IPS-18c (cell line): ENCODE measurements at regions not wholly inside any gene's neighbourhood (a gene's known extent, or its start where the extent isn't known, plus 50 kb on each side); places are given as distances from the start of the nearest gene placed in this dataset.
"Not testable (repeated sequence)": the region's sequence is repeated elsewhere in the genome, so short reads cannot be mapped to it uniquely, and the experiment has no call there.

Experiments used
- H3K4me3 ChIP-seq: 2 replicates; pipeline ENCODE4 v1.7.0; 2013; ENCODE audit warnings: low read depth, mild to moderate bottlenecking, low read length, moderate library complexity; ENCODE audit not compliant: insufficient read depth
- H3K9me3 ChIP-seq: one replicate; pipeline ENCODE4 v1.6.1; 2013; ENCODE audit warnings: mild to moderate bottlenecking, low read length, moderate library complexity; ENCODE audit not compliant: control insufficient read depth, insufficient read depth

DNA sequence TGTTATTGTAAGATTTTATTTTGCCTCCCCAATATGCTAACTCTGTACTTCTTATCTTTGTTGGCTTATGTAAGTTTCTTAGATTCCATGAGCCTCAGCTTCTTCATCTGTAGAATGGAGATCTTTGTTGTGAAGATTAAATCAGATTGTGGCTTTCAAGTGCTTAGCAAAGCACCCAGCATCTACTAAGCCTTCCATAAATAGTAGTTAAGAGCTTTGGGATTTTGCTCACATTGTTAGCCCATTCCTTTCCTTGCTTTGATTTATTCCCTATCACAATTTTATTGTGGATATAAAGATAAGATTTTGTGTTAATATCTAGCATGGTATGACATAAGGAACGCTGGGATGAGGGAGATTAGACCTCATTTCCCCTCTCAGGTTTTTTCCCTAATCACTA lies 501.4 kb downstream of the PYDC2 start:
- H3K9me3 ChIP-seq = no peaks in the 10 kb centered on the region
- H3K4me3 ChIP-seq = no peak overlapping the region

DNA sequence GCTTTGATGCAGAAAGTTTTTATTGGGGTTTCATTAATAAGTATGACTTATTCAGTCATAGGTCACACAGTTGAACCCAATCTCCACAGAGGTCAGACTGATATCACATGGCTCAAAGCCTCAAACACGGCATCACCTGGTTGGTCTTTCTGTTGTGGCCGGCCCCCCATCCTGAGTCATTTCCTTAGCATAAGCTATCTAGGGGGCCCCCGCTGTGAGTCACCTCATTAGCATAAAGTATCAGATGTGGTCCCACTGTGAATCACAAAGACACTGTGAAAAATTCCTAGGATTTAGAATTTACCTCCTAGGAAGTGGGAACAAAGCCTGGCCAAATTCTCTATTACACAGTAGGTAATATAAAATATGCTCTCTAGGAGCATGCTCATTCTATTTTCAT lies 502.2 kb downstream of the PYDC2 start:
- Histone ChIP-seq H3K9me3 (no peaks in the 10 kb centered on the region), H3K4me3 (no peak overlapping the region)

DNA sequence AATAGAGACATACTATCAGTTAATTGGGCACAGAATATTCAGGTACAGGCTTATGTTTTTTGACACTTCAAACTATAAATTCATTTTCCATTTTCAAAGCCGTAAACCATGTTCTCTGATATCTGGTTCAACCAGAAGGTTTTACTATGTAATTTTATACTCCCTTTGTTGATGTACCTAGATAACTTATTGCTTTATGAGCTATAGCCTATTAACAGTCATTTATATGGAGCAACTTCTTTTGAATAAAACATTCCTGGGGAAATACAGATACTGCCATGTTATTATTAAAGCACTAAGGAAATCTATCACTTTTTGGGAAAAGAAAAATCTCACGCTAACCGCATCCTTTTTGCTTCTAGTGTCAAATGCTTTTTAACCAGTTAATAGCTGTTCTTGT lies 505.6 kb downstream of the PYDC2 start:
- H3K4me3 ChIP-seq = no peak overlapping the region
- no peaks in the 10 kb centered on the region for H3K9me3 ChIP-seq

DNA sequence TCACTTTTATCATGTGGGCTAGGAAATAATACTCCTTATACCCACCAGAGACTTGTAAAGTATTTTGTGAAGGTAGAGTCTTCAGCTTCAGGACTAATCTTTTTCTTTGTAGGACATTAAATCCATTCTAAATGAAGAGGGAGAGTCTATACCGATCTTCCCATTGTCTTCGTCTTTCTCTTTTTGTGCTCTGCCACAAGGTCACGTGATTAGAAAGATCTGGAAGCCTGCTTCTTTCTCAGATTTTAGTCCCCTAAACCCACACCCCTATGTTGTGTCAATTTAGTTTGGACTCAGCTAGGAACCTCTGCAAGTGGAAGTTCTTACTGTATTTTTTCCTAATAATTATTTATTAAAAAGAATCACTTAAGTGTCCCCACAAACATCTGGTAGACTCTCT lies 507.3 kb downstream of the PYDC2 start:
- H3K9me3 ChIP-seq = no peaks in the 10 kb centered on the region
- no peak overlapping the region for H3K4me3 ChIP-seq

DNA sequence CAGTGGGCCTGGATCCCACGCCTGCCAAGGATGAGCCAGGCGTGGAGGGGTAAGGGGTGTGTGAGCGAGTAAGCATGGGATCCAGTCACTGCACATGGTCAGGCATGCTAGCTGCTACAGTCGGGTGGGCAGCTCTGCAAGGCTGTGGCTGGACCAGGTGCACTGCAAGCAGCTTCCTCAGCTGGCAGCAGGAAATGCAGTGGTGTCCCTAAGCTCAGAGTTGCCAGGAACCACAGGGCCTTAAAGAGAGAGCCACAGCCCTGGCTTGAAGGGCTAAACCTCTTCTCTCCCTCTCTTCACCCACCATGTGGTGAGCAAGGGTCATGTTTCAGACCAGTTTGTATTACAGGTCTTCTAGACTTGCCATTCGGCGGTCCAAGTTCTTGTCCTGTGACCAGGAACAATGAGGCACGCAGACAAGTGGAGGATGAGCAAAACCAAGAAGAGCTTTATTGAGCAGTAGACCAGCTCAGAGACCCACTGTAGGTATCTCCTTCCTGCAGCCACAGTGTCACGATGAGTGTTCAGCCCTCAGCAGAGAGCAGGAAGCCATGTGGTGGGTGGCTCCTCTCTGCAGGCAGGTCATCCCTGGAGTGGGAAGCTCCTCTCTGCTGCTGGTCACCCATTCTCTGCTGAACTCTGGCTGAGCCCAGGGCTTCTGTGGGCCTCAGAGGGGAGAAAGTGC lies 511.9 kb downstream of the PYDC2 start:
- Histone ChIP-seq H3K4me3 (no peak overlapping the region), H3K9me3 (no peaks in the 10 kb centered on the region)

DNA sequence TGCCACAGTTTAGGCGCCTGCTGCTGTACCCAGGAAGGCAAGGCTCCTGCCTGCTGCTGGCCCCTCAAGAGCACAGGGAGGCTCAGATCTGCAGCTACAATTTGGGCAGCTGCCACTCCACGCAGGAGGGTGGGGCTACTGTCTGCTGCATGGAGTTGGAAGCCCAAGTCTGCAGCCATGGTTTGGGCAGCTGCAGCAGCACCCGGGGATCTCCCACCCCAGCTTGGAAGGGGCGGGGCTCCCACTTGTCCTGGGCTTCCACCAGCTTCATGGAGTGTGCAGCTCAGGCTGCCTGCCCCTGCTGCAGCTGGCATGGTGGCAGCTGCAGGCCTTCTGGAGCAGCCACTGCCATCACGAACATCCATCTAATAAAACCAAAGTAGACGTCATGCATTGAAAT lies 512.9 kb downstream of the PYDC2 start:
- no peak overlapping the region for H3K4me3 ChIP-seq
- no peaks in the 10 kb centered on the region for H3K9me3 ChIP-seq

DNA sequence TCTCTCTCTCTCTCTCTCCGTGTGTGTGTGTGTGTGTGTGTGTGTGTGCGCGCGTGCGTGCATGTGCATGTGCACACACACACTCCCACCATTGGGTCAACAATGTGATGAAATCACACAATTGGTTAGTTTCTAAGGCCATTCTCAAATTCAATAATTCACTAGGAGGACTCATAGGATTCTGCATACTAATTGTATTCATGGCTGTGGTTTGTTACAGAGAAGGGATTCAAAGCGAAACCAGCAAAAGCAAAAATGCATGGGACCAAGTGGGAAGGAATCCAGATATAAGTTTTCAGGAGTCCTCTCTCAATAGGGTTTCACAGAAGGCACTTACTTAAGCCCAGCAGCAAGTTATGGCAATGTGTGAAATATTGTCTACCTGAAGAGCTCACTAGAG lies 515.0 kb downstream of the PYDC2 start:
- H3K4me3 ChIP-seq = no peak overlapping the region
- no peaks in the 10 kb centered on the region for H3K9me3 ChIP-seq

DNA sequence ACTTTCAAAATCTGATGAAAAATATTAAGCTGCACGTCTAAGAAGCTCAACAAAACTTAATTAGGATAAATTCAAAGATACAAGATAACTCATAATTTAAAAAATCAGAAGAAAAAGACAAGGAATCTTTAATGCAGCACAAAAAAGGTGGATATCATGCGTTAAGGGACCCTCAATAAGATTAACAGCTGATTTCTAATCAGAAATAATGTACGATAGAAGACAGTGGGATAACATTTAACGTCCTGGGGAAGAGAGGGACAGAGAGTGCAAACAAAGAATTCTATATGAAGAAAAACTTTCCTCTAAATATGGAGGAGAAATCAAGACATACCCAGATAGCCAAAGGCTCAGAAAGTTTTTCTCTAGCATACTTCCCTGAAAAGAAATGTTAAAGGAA lies 519.5 kb downstream of the PYDC2 start:
- H3K9me3 ChIP-seq = no peaks in the 10 kb centered on the region
- H3K4me3 ChIP-seq = no peak overlapping the region

DNA sequence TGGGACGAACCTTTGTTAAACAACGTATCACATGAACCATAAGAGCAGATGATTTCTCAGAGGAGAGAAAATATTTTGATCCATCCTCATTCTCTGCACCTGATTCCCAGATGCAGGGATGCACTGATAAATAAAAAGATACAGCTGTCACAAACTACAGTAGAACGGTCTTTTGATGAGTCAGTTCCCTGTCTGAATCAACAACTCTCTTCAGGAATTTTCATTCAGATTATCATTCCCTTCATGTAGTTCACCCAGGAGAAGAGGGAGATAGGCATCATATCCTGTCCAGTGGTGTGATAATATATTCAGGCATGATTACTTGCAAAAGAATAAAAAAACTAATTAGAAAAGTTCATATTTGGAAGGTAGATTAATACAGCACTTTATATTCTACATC lies 521.5 kb downstream of the PYDC2 start:
- H3K4me3 ChIP-seq = no peak overlapping the region
- H3K9me3 ChIP-seq = no peaks in the 10 kb centered on the region

DNA sequence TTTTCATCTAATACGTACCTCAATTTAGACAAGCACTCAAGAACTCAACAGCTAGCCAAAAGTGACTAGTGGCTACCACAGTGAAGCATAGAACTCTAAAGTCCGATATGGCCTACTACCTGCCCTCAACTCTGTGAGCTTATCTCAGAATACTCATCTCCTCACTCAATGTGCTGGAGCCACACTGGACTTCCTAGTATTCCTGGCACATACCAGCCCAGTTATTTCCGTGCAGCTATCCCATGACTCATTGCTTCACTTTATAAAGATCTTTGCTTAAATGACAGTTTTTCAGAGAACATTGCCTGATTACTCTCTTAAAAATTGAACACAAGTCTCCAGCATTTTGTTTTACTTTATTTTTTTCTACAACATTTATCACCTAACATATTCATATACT lies 524.7 kb downstream of the PYDC2 start:
- H3K4me3 ChIP-seq = no peak overlapping the region
- peaks cover 2% of the 10 kb centered on the region for H3K9me3 ChIP-seq

DNA sequence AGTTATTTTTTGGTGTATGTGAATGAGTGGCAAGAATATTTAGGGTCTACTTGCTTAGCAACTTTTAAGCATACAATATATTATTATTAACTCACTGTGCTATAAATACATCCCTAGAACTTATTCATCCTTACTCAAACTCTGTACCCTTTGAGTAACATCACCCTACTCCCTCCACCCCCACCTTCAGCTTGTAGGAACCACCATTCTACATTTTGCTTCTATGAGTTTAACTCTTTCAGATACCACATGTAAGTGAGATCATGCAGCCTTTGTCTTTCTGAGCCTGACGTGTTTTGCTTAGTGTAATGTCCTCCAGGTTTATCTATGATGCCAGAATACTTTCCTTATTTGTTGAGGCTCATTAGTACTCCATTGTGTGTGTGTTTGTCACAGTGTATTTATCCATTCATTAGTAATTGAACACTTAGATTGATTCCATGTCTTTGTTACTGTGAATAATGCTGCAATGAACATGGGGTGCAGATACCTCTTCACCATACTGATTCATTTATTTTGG lies 526.9 kb downstream of the PYDC2 start:
- H3K9me3 ChIP-seq = peaks cover 4% of the 10 kb centered on the region
- no peak overlapping the region for H3K4me3 ChIP-seq

DNA sequence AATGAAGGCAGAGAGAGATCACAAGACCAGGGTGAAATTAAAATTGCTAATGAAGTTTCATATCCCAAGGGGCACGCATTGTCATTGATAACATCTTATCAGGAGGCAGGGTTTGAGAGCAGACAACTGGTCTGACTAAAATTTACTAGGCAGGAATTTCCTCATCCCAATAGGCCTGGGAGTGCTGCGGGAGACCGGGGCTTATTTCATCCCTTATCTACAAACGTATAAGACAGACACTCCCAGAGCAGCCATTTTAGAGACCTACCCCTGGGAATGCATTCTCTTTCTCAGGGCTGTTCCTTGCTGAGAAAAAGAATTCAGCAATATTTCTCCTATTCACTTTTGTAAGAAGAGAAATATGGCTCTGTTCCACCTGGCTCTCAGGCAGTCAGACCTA lies 533.0 kb downstream of the PYDC2 start:
- not testable (repeated sequence) for H3K4me3 ChIP-seq, H3K9me3 ChIP-seq

DNA sequence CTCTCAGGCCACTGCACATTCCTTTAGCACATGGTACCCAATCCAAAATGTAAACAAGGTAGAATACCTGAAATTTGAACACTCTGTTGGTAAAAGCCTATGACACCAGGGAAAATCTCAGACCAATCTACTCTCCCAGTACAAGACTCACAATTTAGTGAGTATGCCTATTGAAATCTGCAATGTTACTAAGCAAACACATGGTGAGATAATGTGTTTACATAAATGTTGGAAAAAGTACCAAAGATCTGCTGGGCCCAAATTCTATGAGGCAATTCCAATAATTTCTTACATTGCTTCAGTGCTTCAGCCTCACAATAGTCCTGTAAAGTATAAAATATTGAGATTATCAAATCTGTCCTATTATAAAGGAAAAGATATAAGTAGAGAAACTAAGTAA lies 536.1 kb downstream of the PYDC2 start:
- Histone ChIP-seq H3K4me3 (no peak overlapping the region), H3K9me3 (no peaks in the 10 kb centered on the region)

DNA sequence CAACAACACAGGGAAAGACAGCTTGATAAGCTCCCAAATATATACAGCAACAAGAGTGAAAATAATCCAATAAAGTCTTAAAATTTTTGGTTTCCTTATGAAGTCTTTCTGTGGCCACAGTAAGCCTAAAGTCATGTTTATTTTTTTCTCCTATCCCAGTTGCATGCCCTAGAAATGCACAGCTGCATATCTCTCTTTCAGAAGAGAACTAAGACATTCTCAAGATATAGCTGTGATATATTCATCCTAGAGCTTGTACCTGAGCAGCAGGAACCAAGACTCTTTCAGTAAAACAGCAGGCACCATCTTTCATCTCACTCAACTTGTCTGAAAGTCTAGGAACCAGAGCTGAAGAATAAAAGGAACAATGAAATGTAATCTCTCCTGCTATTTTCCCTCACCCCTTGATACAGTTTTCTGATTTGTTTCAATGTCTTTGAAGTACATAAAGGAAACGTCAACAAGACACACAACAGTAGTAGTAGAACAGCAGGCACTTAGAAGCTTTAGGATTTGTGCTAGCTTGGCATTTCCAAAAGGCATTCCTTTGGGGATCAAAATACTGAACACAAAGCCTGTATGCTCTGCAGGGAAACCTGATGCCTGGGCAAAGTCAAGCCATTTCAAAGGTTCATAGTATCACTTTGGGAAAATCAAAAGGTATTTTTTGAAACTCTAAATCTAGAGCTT lies 536.8 kb downstream of the PYDC2 start:
- Histone ChIP-seq H3K9me3 (no peaks in the 10 kb centered on the region), H3K4me3 (no peak overlapping the region)

DNA sequence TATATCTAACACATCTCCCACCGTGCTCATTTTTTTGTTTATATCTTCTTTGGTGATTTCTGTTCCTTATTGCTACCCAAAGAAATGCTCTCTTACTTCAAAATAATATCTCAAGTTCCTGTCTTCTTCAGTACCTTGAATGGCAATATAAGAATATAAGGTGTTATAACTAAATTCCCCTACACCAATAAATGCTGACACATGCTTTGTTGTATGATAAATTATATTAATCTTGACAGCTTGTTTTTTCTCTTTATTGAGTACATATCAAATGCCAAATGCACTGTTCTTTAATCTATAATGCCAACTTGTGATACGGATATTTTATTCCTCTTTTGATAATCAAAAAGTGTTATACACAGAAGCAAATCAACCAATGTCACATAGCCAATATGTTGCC lies 540.3 kb downstream of the PYDC2 start:
- no peaks in the 10 kb centered on the region for H3K9me3 ChIP-seq
- H3K4me3 ChIP-seq = no peak overlapping the region

DNA sequence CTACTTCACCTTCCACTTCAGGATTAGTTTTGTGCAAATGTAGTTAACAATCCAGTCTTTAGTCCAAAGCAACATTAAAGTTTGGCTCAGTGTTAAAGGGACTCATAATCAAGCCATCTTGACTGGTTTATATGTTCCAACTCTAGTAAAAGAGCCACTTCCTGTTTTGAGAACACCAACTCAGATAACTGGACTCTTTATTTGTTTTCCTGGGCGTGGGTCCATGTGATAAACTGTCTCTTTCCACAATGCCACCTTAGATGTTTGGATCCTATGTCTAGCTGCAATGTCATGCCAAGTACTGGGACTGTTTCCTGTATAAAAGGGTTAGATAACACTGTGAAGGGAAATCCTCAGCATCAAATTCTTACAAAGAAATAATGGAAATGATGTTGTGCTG lies 545.0 kb downstream of the PYDC2 start:
- Histone ChIP-seq H3K9me3 (peaks cover 2% of the 10 kb centered on the region), H3K4me3 (no peak overlapping the region)

DNA sequence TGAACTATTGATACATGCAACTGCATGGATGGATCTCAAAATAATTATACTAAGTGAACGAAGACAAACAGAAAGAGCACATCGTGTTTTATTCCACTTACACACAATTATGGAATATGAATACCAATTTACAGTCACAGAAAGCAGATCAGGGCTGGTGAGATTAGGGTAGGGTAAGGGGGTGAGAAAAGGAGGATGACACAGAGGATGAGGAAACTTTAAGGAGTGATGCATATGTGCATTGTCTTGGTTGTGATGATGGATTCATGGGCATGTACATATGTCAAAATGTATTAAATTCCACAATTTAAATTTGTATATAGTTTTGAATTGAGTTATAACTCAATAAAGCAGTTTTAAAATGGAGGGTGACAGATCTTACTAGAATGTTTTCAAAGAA lies 548.9 kb downstream of the PYDC2 start:
- H3K4me3 ChIP-seq = no peak overlapping the region
- H3K9me3 ChIP-seq = peaks cover 2% of the 10 kb centered on the region

DNA sequence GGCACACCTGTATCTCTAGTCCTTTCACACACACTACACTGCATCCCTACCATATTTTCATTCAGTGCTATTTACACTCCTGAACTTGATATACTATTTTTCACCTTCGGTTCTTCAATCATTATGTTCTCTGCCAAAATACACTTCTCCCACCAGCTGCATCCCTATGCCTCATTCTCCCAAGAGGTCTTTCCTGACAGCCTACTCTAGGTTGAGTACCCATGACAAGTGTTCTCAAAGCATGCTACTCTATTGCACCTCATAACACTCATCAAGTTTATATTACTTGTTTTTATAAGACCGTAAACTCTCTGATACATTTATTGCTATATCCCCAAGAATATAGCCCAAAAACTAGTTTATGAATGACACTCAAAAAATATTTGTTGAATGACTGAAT lies 549.5 kb downstream of the PYDC2 start:
- H3K4me3 ChIP-seq = no peak overlapping the region

DNA sequence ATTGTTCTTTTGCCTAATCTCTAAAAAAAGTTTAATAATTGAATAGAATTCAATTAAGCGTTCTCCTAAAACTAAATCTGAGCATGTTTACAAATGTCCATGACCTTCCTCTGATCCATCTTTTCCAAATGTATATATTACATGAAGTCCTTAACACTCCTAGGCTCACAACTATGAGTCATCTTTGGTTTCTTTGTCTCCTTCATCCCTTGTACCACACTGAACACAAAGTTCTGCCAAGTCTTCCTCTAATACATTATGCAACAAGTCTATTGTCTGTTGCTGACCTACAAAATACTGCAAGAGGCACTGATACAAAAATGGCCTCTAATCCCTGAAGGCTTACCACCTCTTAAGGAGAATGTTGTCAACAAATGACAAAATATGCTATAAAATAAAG lies 550.2 kb downstream of the PYDC2 start:
- peaks cover 2% of the 10 kb centered on the region for H3K9me3 ChIP-seq
- H3K4me3 ChIP-seq = no peak overlapping the region

More for the DNA sequence above, 549.5 kb downstream of the PYDC2 start:
- peaks cover 2% of the 10 kb centered on the region for H3K9me3 ChIP-seq
